Effector memory CD4-positive, alpha-beta T cell (primary cell): ENCODE measurements at regions not wholly inside any gene's neighbourhood (a gene's known extent, or its start where the extent isn't known, plus 50 kb on each side); places are given as distances from the start of the nearest gene placed in this dataset.
"Not testable (repeated sequence)": the region's sequence is repeated elsewhere in the genome, so short reads cannot be mapped to it uniquely, and the experiment has no call there.

ENCODE experiments used
- DNase-seq, 3 donors: peaks; one replicate each; pipeline ENCODE4 v3.0.0-alpha.2; 2020
- H3K27ac ChIP-seq: 2 replicates; pipeline ENCODE4 v1.7.0; 2013; ENCODE audit warnings: mild to moderate bottlenecking, low read length, moderate library complexity; ENCODE audit not compliant: insufficient read depth, poor library complexity, severe bottlenecking
- H3K27me3 ChIP-seq: replicated peaks from 2 replicates; pipeline ENCODE4 v1.7.0; 2013; ENCODE audit warnings: mild to moderate bottlenecking, low read length; ENCODE audit not compliant: insufficient read depth, control insufficient read depth, poor library complexity, severe bottlenecking
- H3K36me3 ChIP-seq: 2 replicates; pipeline ENCODE4 v1.7.0; 2013; ENCODE audit warnings: mild to moderate bottlenecking, low read length, moderate library complexity; ENCODE audit not compliant: control insufficient read depth, insufficient read depth
- H3K4me1 ChIP-seq: 2 replicates; pipeline ENCODE4 v1.7.0; 2013; ENCODE audit warnings: low read length, mild to moderate bottlenecking; ENCODE audit not compliant: control insufficient read depth, insufficient read depth, poor library complexity, severe bottlenecking
- H3K4me3 ChIP-seq: 2 replicates; pipeline ENCODE4 v1.7.0; 2013; ENCODE audit warnings: low read length, low read depth, mild to moderate bottlenecking; ENCODE audit not compliant: insufficient read depth, poor library complexity, severe bottlenecking
- H3K9me3 ChIP-seq: 2 replicates; pipeline ENCODE4 v1.7.0; 2013; ENCODE audit warnings: mild to moderate bottlenecking, low read length, moderate library complexity; ENCODE audit not compliant: control insufficient read depth

GRCh38 chr5:14022971-14023370 lies 78.5 kb upstream of the DNAH5 start:
- no peak overlapping the region for H3K27ac ChIP-seq
- no peak for DNase-seq
- H3K4me1 ChIP-seq: no peaks in the 10 kb centered on the region
- no peaks in the 10 kb centered on the region for H3K9me3 ChIP-seq
- no peaks in the 10 kb centered on the region for H3K36me3 ChIP-seq
- no peak overlapping the region for H3K4me3 ChIP-seq
- H3K27me3 ChIP-seq: no peaks in the 10 kb centered on the region

DNA sequence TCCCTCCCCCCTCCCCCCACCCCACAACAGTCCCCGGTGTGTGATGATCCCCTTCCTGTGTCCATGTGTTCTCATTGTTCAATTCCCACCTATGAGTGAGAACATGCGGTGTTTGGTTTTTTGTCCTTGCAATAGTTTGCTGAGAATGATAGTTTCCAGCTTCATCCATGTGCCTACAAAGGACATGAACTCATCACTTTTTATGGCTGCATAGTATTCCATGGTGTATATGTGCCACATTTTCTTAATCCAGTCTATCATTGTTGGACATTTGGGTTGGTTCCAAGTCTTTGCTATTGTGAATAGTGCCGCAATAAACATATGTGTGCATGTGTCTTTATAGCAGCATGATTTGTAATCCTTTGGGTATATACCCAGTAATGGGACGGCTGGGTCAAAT lies 76.5 kb upstream of the DNAH5 start:
- H3K27me3 ChIP-seq, H3K4me3 ChIP-seq, DNase-seq, H3K36me3 ChIP-seq, H3K4me1 ChIP-seq, H3K27ac ChIP-seq, H3K9me3 ChIP-seq: not testable (repeated sequence)

GRCh38 chr5:14019768-14020290 lies 75.3 kb upstream of the DNAH5 start:
- no peaks in the 10 kb centered on the region for H3K36me3 ChIP-seq
- H3K9me3 ChIP-seq: no peaks in the 10 kb centered on the region
- no peak overlapping the region for H3K27ac ChIP-seq
- H3K27me3 ChIP-seq: no peaks in the 10 kb centered on the region
- no peak overlapping the region for H3K4me3 ChIP-seq
- no peak for DNase-seq
- no peaks in the 10 kb centered on the region for H3K4me1 ChIP-seq

- H3K27ac ChIP-seq: no peak overlapping the region
- no peak for DNase-seq
- H3K36me3 ChIP-seq: no peaks in the 10 kb centered on the region
- H3K9me3 ChIP-seq: no peaks in the 10 kb centered on the region
- no peaks in the 10 kb centered on the region for H3K4me1 ChIP-seq
- H3K4me3 ChIP-seq: no peak overlapping the region
- H3K27me3 ChIP-seq: no peaks in the 10 kb centered on the region
Measured at GRCh38 chr5:14017904-14018303, 73.4 kb upstream of the DNAH5 start.

- H3K4me1 ChIP-seq: no peaks in the 10 kb centered on the region
- H3K4me3 ChIP-seq: no peak overlapping the region
Measured at GRCh38 chr5:14016549-14016948, 72.1 kb upstream of the DNAH5 start.

GRCh38 chr5:14011089-14012020 lies 66.9 kb upstream of the DNAH5 start:
- Histone ChIP-seq H3K4me1 (no peaks in the 10 kb centered on the region), H3K4me3 (peak overlapping the region; percentile 35), H3K9me3 (no peaks in the 10 kb centered on the region), H3K27ac (no peak overlapping the region), H3K27me3 (no peaks in the 10 kb centered on the region), H3K36me3 (no peaks in the 10 kb centered on the region)
- DNase-seq: no peak

More at GRCh38 chr5:14016549-14016948, 72.1 kb upstream of the DNAH5 start:
- no peak for DNase-seq
- Histone ChIP-seq H3K36me3 (no peaks in the 10 kb centered on the region), H3K27me3 (no peaks in the 10 kb centered on the region), H3K27ac (no peak overlapping the region), H3K9me3 (no peaks in the 10 kb centered on the region)

DNA sequence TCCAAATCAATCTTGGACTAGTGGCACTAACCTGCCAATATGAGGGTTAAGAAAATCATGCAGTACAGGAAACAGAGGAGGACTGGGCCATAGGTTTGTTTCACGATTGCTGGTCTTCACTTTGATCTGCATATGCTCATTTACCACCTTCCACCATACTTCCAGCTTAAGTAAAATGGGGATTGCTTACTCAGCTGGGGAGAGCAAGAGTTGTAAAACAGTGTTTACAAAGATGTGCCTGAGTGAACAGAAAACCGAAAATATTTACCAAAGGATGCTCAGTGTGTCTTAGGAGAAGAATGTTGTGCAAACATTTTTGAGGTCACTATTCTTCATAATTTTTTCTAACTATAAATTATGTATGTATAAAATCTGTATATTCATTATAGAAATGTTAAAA lies 65.1 kb upstream of the DNAH5 start:
- H3K9me3 ChIP-seq: no peaks in the 10 kb centered on the region
- no peak overlapping the region for H3K4me3 ChIP-seq
- H3K4me1 ChIP-seq: no peaks in the 10 kb centered on the region
- no peak for DNase-seq
- no peaks in the 10 kb centered on the region for H3K27me3 ChIP-seq
- H3K27ac ChIP-seq: no peak overlapping the region
- H3K36me3 ChIP-seq: no peaks in the 10 kb centered on the region

GRCh38 chr5:14008819-14009311 lies 64.4 kb upstream of the DNAH5 start:
- DNase-seq: no peak
- Histone ChIP-seq H3K4me3 (no peak overlapping the region), H3K27me3 (no peaks in the 10 kb centered on the region), H3K9me3 (no peaks in the 10 kb centered on the region), H3K4me1 (no peaks in the 10 kb centered on the region), H3K36me3 (no peaks in the 10 kb centered on the region), H3K27ac (no peak overlapping the region)

DNA sequence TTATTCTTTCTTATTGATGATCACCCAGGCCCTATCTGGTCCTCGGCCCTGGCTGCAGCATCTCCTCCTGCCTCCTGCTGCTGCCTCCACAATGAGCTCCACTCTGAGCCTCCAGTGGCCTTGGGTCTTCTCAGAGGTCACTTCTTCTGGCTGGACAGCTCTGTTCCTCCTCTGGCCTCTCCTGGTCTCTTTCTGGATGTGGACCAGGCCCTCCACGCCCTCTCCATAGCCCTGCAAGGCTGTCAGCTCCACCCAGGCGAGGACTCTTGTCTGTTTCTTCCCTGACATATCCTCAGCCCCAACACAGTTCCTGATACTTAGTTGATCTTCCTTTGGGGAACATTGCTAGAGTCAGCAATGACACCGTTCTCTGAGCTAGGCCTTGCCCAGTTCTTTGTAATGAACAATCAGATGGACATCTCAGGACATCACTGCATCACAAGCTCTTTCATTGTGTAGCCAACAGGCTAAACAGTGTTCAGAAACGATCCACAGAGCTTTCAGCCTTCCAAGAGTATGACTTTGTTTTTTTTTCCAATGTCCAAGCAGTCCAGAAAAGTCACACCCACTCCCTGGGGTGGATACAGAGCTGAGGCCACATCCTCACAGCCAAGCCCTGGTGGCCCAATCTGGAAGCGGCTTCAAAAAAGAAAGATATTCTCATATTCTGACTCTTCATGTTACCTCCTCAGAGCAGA lies 62.5 kb upstream of the DNAH5 start:
- Histone ChIP-seq H3K27me3 (no peaks in the 10 kb centered on the region), H3K36me3 (no peaks in the 10 kb centered on the region), H3K27ac (no peak overlapping the region), H3K4me3 (no peak overlapping the region), H3K4me1 (no peaks in the 10 kb centered on the region), H3K9me3 (no peaks in the 10 kb centered on the region)
- DNase-seq: no peak
